PFSK-1 (cell line): ENCODE measurements at regions not wholly inside any gene's neighbourhood (a gene's known extent, or its start where the extent isn't known, plus 50 kb on each side); places are given as distances from the start of the nearest gene placed in this dataset.

Experiments
- FOXP2 ChIP-seq: optimal IDR thresholded peaks from 2 replicates; pipeline ENCODE3; 2011; ENCODE audit warnings: borderline replicate concordance, control low read depth, inconsistent platforms; ENCODE audit not compliant: insufficient read depth; ENCODE audit errors: extremely low read length, extremely low read depth
- POLR2AphosphoS5 ChIP-seq: IDR thresholded peaks from 2 replicates; pipeline ENCODE4 v1.6.1; 2012; ENCODE audit warnings: low read depth, mild to moderate bottlenecking, control low read depth, low read length, moderate library complexity
- REST ChIP-seq, 2 experiments: IDR thresholded peaks; 2 replicates each; pipeline versions ENCODE4 v1.6.1 to v1.8.0; 2011 to 2012; ENCODE audit warnings: low read depth in 2 of 2, low read length in 2 of 2, control low read depth in 1 of 2, inconsistent platforms in 1 of 2, mild to moderate bottlenecking in 1 of 2, moderate library complexity in 1 of 2; ENCODE audit not compliant: insufficient read depth in 1 of 2
- SIN3A ChIP-seq: IDR thresholded peaks from 2 replicates; pipeline ENCODE4 v1.6.1; 2012; ENCODE audit warnings: mild to moderate bottlenecking, low read length, moderate library complexity, borderline replicate concordance; ENCODE audit not compliant: insufficient read depth
- TAF1 ChIP-seq: IDR thresholded peaks from 2 replicates; pipeline ENCODE4 v1.6.1; 2012; ENCODE audit warnings: low read length, control low read depth, borderline replicate concordance; ENCODE audit not compliant: insufficient read depth

- TF ChIP-seq REST (IDR thresholded peaks at IDR 0.05; ENCODE audit: insufficient read depth in 1 of 2, low read depth in 2 of 2, low read length in 2 of 2) (no peak), TAF1 (no peak), SIN3A (no peak), POLR2AphosphoS5 (no peak), FOXP2 (no peak)
Measured at GRCh38 chr13:80881495-80881894, 540.6 kb upstream of the SPRY2 start.
